ENCODE measurements at regions not wholly inside any gene's neighbourhood (a gene's known extent, or its start where the extent isn't known, plus 50 kb on each side); places are given as distances from the start of the nearest gene placed in this dataset.

DNA sequence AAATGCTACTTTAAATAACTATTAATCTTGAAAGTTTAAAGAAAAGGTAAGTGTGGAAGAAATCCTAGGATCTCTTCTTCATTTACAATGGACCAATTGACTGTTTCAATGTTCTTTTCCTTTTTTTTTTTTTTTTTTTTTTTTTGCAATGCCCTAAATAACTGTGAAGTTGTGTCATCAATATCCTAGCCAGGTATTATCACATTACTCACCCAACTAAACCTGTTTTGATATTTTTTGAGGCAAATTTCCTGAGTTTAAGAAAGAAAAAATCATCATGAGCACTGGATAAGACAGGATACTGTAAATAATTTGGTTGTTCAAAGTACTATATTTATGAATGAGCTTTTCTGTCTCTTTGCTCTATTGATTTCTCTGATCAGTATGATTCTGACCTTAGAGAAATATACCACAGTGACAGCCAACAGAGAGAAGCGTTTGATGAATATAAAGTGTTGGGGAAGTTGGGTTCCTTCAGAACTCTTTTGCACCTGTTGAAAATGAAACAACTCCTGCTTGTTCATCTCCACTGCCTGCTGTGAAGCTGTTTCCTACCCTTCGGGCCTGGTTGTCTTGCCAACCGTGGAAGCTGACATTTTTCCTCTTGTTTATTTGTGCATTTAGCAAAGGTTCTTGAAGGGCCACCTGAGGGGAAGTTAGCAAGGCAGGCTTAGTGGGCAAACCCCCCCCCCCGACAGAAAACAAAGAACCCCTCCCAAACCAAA lies 1220.5 kb upstream of the SLC10A2 start:
- no peak overlapping the region for H3K27ac ChIP-seq (ENCODE audit: low read depth, low read length, poor library complexity, severe bottlenecking)
- H3K9ac ChIP-seq (ENCODE audit: low read length) = no peak overlapping the region
- no peaks in the 10 kb centered on the region for H3K9me3 ChIP-seq (ENCODE audit: low read length)
- H2AFZ ChIP-seq (ENCODE audit: low read length) = no peak overlapping the region
- H3K4me1 ChIP-seq (ENCODE audit: insufficient read depth, low read length, severe bottlenecking) = no peaks in the 10 kb centered on the region
- H3K27me3 ChIP-seq (ENCODE audit: insufficient read depth, low read length) = no peaks in the 10 kb centered on the region
- no peaks in the 10 kb centered on the region for H3K9me2 ChIP-seq (ENCODE audit: low read depth, low read length)
- H3K4me2 ChIP-seq (ENCODE audit: low read length) = no peak overlapping the region
- no peak overlapping the region for H3K4me3 ChIP-seq (ENCODE audit: low read depth, low read length, poor library complexity, severe bottlenecking)
- H4K20me1 ChIP-seq (ENCODE audit: insufficient read depth, low read length) = no peaks in the 10 kb centered on the region
- no peaks in the 10 kb centered on the region for H3K79me2 ChIP-seq (ENCODE audit: insufficient read depth, low read length)
- TF ChIP-seq, protein P1, sequence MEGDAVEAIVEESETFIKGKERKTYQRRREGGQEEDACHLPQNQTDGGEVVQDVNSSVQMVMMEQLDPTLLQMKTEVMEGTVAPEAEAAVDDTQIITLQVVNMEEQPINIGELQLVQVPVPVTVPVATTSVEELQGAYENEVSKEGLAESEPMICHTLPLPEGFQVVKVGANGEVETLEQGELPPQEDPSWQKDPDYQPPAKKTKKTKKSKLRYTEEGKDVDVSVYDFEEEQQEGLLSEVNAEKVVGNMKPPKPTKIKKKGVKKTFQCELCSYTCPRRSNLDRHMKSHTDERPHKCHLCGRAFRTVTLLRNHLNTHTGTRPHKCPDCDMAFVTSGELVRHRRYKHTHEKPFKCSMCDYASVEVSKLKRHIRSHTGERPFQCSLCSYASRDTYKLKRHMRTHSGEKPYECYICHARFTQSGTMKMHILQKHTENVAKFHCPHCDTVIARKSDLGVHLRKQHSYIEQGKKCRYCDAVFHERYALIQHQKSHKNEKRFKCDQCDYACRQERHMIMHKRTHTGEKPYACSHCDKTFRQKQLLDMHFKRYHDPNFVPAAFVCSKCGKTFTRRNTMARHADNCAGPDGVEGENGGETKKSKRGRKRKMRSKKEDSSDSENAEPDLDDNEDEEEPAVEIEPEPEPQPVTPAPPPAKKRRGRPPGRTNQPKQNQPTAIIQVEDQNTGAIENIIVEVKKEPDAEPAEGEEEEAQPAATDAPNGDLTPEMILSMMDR (IDR thresholded peaks at IDR 0.05; ENCODE audit: low read length) = no peak
- TF ChIP-seq EZH2 (IDR thresholded peaks at IDR 0.05; ENCODE audit: borderline replicate concordance, low read length) = no peak
- H3F3A ChIP-seq (ENCODE audit: insufficient read depth, low read length) = no peaks in the 10 kb centered on the region
- no peaks in the 10 kb centered on the region for H3K36me3 ChIP-seq (ENCODE audit: insufficient read depth, low read length)

DNA sequence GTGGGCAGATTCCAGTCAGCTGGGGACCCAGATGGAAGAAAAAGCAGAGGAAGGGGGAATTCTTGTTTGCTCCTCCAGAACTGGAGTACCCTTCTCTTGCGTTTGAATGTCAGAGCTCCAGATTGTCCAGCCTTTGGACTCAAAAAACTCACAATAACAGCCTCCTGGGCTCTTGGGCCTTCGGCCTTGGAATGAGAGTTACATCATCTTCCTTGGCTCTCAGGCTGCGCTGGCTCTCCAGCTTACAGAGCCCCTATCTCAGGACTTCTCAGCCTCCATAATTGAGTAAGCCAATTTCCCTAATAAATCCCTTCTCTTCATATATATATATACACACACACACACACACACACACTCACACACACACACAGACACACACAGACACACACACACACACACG lies 1215.7 kb upstream of the SLC10A2 start:
- Histone ChIP-seq H3K9me3 (ENCODE audit: low read length) (no peaks in the 10 kb centered on the region; the same call in 1 of the 2 replicates), H3K79me2 (ENCODE audit: insufficient read depth, low read length) (no peaks in the 10 kb centered on the region), H3K27me3 (ENCODE audit: insufficient read depth, low read length) (no peaks in the 10 kb centered on the region), H2AFZ (ENCODE audit: low read length) (no peak overlapping the region), H3K4me1 (ENCODE audit: insufficient read depth, low read length, severe bottlenecking) (no peaks in the 10 kb centered on the region), H3K9ac (ENCODE audit: low read length) (no peak overlapping the region), H3F3A (ENCODE audit: insufficient read depth, low read length) (no peaks in the 10 kb centered on the region), H3K36me3 (ENCODE audit: insufficient read depth, low read length) (no peaks in the 10 kb centered on the region), H3K9me2 (ENCODE audit: low read depth, low read length) (no peaks in the 10 kb centered on the region; the same call in 1 of the 2 replicates), H3K27ac (ENCODE audit: low read depth, low read length, poor library complexity, severe bottlenecking) (no peak overlapping the region), H3K4me2 (ENCODE audit: low read length) (no peak overlapping the region), H3K4me3 (ENCODE audit: low read depth, low read length, poor library complexity, severe bottlenecking) (no peak overlapping the region), H4K20me1 (ENCODE audit: insufficient read depth, low read length) (no peaks in the 10 kb centered on the region)
- TF ChIP-seq EZH2 (IDR thresholded peaks at IDR 0.05; ENCODE audit: borderline replicate concordance, low read length) = no peak
- TF ChIP-seq, protein P1 (IDR thresholded peaks at IDR 0.05; ENCODE audit: low read length) = no peak

DNA sequence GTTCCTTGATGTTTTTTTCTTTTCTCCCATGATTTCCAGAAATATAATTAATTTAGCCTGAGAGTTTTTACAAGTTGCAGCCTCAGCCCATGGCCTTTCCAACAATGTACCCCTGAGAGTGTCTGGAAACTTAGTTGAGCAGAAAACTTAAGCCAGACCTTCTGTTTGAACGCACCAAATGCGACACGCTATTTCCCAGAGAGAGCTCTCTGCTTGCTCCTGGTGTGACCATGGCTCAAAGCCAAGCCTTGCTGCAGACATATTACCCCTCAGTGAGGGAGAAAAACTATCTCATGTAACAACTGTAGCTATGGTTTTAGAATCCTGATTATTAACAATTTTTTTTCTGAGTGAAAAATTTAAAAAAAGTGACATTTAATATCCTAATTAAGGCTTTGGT lies 1204.5 kb upstream of the SLC10A2 start:
- no peak overlapping the region for H3K4me3 ChIP-seq (ENCODE audit: low read depth, low read length, poor library complexity, severe bottlenecking)
- H3K4me2 ChIP-seq (ENCODE audit: low read length) = no peak overlapping the region
- no peak overlapping the region for H3K9ac ChIP-seq (ENCODE audit: low read length)
- no peaks in the 10 kb centered on the region for H3K9me3 ChIP-seq (ENCODE audit: low read length)
- TF ChIP-seq, protein P1 (IDR thresholded peaks at IDR 0.05; ENCODE audit: low read length) = no peak
- no peak for TF ChIP-seq EZH2 (IDR thresholded peaks at IDR 0.05; ENCODE audit: borderline replicate concordance, low read length)
- no peaks in the 10 kb centered on the region for H3K9me2 ChIP-seq (ENCODE audit: low read depth, low read length)
- H2AFZ ChIP-seq (ENCODE audit: low read length) = no peak overlapping the region
- no peaks in the 10 kb centered on the region for H3K27me3 ChIP-seq (ENCODE audit: insufficient read depth, low read length)
- H3K36me3 ChIP-seq (ENCODE audit: insufficient read depth, low read length) = no peaks in the 10 kb centered on the region
- no peaks in the 10 kb centered on the region for H3F3A ChIP-seq (ENCODE audit: insufficient read depth, low read length)
- no peak overlapping the region for H3K27ac ChIP-seq (ENCODE audit: low read depth, low read length, poor library complexity, severe bottlenecking)
- H3K79me2 ChIP-seq (ENCODE audit: insufficient read depth, low read length) = no peaks in the 10 kb centered on the region
- H3K4me1 ChIP-seq (ENCODE audit: insufficient read depth, low read length, severe bottlenecking) = no peaks in the 10 kb centered on the region
- no peaks in the 10 kb centered on the region for H4K20me1 ChIP-seq (ENCODE audit: insufficient read depth, low read length)
